GM21737 (cell line): ENCODE measurements at regions not wholly inside any gene's neighbourhood (a gene's known extent, or its start where the extent isn't known, plus 50 kb on each side); places are given as distances from the start of the nearest gene placed in this dataset.

ENCODE experiments used
- ATAC-seq: cut with Tn5 transposase; IDR thresholded peaks from one replicate; pipeline ENCODE4 v1.9.1; 2021; ENCODE audit warnings: mild to moderate bottlenecking, moderate library complexity; ENCODE audit not compliant: unreplicated experiment

GRCh38 chr5:32984851-32985610, 273.9 kb downstream of the NPR3 start:
- no peak for ATAC-seq

GRCh38 chr5:32989815-32990214, 278.7 kb downstream of the NPR3 start:
- ATAC-seq, result no peak

GRCh38 chr5:32990593-32991420, 279.7 kb downstream of the NPR3 start:
- ATAC-seq, result no peak

GRCh38 chr5:32991421-32991815, 280.3 kb downstream of the NPR3 start:
- ATAC-seq, result no peak

GRCh38 chr5:32996336-32996735, 285.2 kb downstream of the NPR3 start:
- ATAC-seq, result no peak

- ATAC-seq, result no peak
Observed at GRCh38 chr5:33008751-33009418, 297.8 kb downstream of the NPR3 start.

GRCh38 chr5:33010846-33011245, 299.7 kb downstream of the NPR3 start:
- ATAC-seq, result no peak

- ATAC-seq, result no peak
Observed at GRCh38 chr5:33011801-33012200, 300.7 kb downstream of the NPR3 start.

- no peak for ATAC-seq
Observed at GRCh38 chr5:33023649-33024048, 312.5 kb downstream of the NPR3 start.

GRCh38 chr5:33032271-33033070, 321.4 kb downstream of the NPR3 start:
- ATAC-seq, result no peak

GRCh38 chr5:33033516-33033915, 322.4 kb downstream of the NPR3 start:
- no peak for ATAC-seq

- ATAC-seq, result no peak
Observed at GRCh38 chr5:33034777-33035176, 323.7 kb downstream of the NPR3 start.

GRCh38 chr5:33035851-33036527, 324.9 kb downstream of the NPR3 start:
- ATAC-seq, result no peak

GRCh38 chr5:33037076-33037475, 326.0 kb downstream of the NPR3 start:
- no peak for ATAC-seq

- ATAC-seq, result no peak
Observed at GRCh38 chr5:33041586-33041985, 330.5 kb downstream of the NPR3 start.

GRCh38 chr5:33043343-33043997, 332.3 kb downstream of the NPR3 start:
- ATAC-seq, result no peak

- no peak for ATAC-seq
Observed at GRCh38 chr5:33046091-33046490, 335.0 kb downstream of the NPR3 start.

GRCh38 chr5:33048315-33048714, 337.2 kb downstream of the NPR3 start:
- ATAC-seq, result no peak

GRCh38 chr5:33049298-33049697, 338.2 kb downstream of the NPR3 start:
- no peak for ATAC-seq

- no peak for ATAC-seq
Observed at GRCh38 chr5:33049842-33050241, 338.7 kb downstream of the NPR3 start.
